ENCODE measurements at regions not wholly inside any gene's neighbourhood (a gene's known extent, or its start where the extent isn't known, plus 50 kb on each side); places are given as distances from the start of the nearest gene placed in this dataset.

- H4K5ac ChIP-seq (ENCODE audit: insufficient read length, low read depth, low read length), result no peak overlapping the region
- FAIRE-seq, result no peak
- no peaks in the 10 kb centered on the region for H3K27me3 ChIP-seq (replicated peaks in 1 of 4; ENCODE audit: control insufficient read depth in 3 of 4, extremely low read depth in 1 of 4, insufficient read depth in 3 of 4, low read length in 3 of 4)
- H3K4me2 ChIP-seq (ENCODE audit: insufficient read depth in 1 of 2, low read depth in 2 of 2, low read length in 2 of 2), result peak overlapping the region in 1 of 2 experiments; percentile 21; a peak in 2 of 4 replicates
- POLR2A ChIA-PET (ENCODE audit: partially characterized antibody), result no interaction called here
- peak in 1 of 2 experiments; percentile 49 for DNase-seq (ENCODE audit: low read depth in 1 of 2, low spot score in 2 of 2)
- H2BK12ac ChIP-seq (ENCODE audit: low read depth, low read length), result no peak overlapping the region
- no peaks in the 10 kb centered on the region for H3K23me2 ChIP-seq (ENCODE audit: low read depth, low read length)
- no peaks in the 10 kb centered on the region for H3K79me1 ChIP-seq (ENCODE audit: low read depth, low read length)
- H4K8ac ChIP-seq (ENCODE audit: extremely low read depth, insufficient read depth, low read length), result peak overlapping the region; percentile 19; the same call in 1 of the 2 replicates
- H3K56ac ChIP-seq (replicated peaks; ENCODE audit: insufficient read length, low read depth, low read length), result no peak overlapping the region
- H3K4me1 ChIP-seq (replicated peaks in 1 of 4; ENCODE audit: control insufficient read depth in 3 of 4, insufficient read depth in 4 of 4, low read length in 3 of 4), result peaks cover 0 to 2% (median 2%) of the 10 kb centered on the region in 4 experiments; a peak in 3 of 7 replicates
- H4K20me1 ChIP-seq (replicated peaks in 1 of 2; ENCODE audit: control insufficient read depth in 1 of 2, insufficient read depth in 2 of 2, low read length in 2 of 2), result no peaks in the 10 kb centered on the region
- H3K14ac ChIP-seq (ENCODE audit: insufficient read length), result no peak overlapping the region
- H2AK5ac ChIP-seq (ENCODE audit: low read depth, low read length), result no peak overlapping the region
- H2BK15ac ChIP-seq (ENCODE audit: low read length), result 0 out of 2 replicates have a peak overlapping the region, but pooled peaks have one; percentile 25
- no peak overlapping the region for H2BK120ac ChIP-seq (replicated peaks; ENCODE audit: low read depth, low read length)
- H2BK5ac ChIP-seq (ENCODE audit: low read depth, low read length), result no peak overlapping the region
- H4K91ac ChIP-seq (replicated peaks; ENCODE audit: insufficient read length, low read length), result no peak overlapping the region
- no peak overlapping the region for H3K27ac ChIP-seq (ENCODE audit: low read depth, low read length)
- H3K9me3 ChIP-seq (ENCODE audit: insufficient read depth in 2 of 2, low read depth in 1 of 2, low read length in 1 of 2), result no peaks in the 10 kb centered on the region
- WGBS, 2 experiments (ENCODE audit: extremely low coverage in 1 of 2, insufficient coverage in 1 of 2, insufficient read length in 1 of 2, insufficient replicate concordance in 2 of 2, low coverage in 1 of 2, low lambda C conversion rate in 2 of 2, missing lambda C conversion rate in 1 of 2), result 89% methylated on average over 9 of the region's 9 CpGs; no CpG with 5 or more reads in 1 of the 2 experiments
- H2BK20ac ChIP-seq (ENCODE audit: low read length), result no peak overlapping the region
- no peaks in the 10 kb centered on the region for H3K79me2 ChIP-seq (ENCODE audit: control insufficient read depth in 1 of 2, insufficient read depth in 2 of 2, low read length in 2 of 2)
- H3K9ac ChIP-seq (replicated peaks in 1 of 4; ENCODE audit: extremely low read depth in 1 of 4, low read depth in 3 of 4, low read length in 3 of 4), result no peak overlapping the region
- H3K23ac ChIP-seq (ENCODE audit: insufficient read length), result no peak overlapping the region
- CTCF ChIA-PET (ENCODE audit: partially characterized antibody), result interaction anchor here (0.7 to 0.8 kb wide), 3 partner anchors 11 to 1602 kb away, joined by 3 to 5 read pairs (median 4); no protein-coding TSS in a partner anchor
- no peak overlapping the region; the same call in 1 of the 2 replicates for H3K18ac ChIP-seq (ENCODE audit: extremely low read depth, low read length)
- H3K36me3 ChIP-seq (ENCODE audit: control insufficient read depth in 2 of 4, insufficient read depth in 4 of 4, low read length in 3 of 4), result no peaks in the 10 kb centered on the region
- H3K4me3 ChIP-seq (ENCODE audit: extremely low read depth in 1 of 4, insufficient read depth in 2 of 4, low read depth in 3 of 4, low read length in 4 of 4), result no peak overlapping the region
- peak overlapping the region; percentile 90 for H2AFZ ChIP-seq (ENCODE audit: low read length)
- no peak overlapping the region for H3K4ac ChIP-seq (replicated peaks; ENCODE audit: insufficient read length, low read depth, low read length)
- TF ChIP-seq RAD21 (IDR thresholded peaks at IDR 0.05 in 1 of 2, conservative IDR thresholded peaks at IDR 0.05 in 1 of 2; ENCODE audit: low read depth in 2 of 2, low read length in 2 of 2) (peak in 1 of 2 experiments; percentile 25; a peak in 1 of 4 replicates), SP1 (IDR thresholded peaks at IDR 0.05; ENCODE audit: low read depth, low read length) (no peak), TEAD4 (IDR thresholded peaks at IDR 0.05; ENCODE audit: low read depth, low read length) (no peak), MAFK (IDR thresholded peaks at IDR 0.05; ENCODE audit: low read depth, low read length) (no peak), CTCF (IDR thresholded peaks at IDR 0.05; ENCODE audit: control extremely low read depth in 1 of 3, insufficient read depth in 1 of 3, low read depth in 1 of 3, low read length in 3 of 3) (peak in 1 of 3 experiments; percentile 13; a peak in 1 of 4 replicates), CREB1 (IDR thresholded peaks at IDR 0.05) (no peak), KDM4A (IDR thresholded peaks at IDR 0.05; ENCODE audit: low read depth, low read length, severe bottlenecking) (peak; percentile 13), JUND (IDR thresholded peaks at IDR 0.05; ENCODE audit: low read length) (no peak), YY1 (IDR thresholded peaks at IDR 0.05; ENCODE audit: low read depth, low read length) (no peak), BACH1 (IDR thresholded peaks at IDR 0.05; ENCODE audit: low read length) (no peak), TCF12 (IDR thresholded peaks at IDR 0.05; ENCODE audit: low read depth, low read length) (no peak)
Measured at GRCh38 chr6:120584111-120584760, 750.0 kb downstream of the TBC1D32 start.
